GM19397 (cell line): ENCODE measurements at regions not wholly inside any gene's neighbourhood (a gene's known extent, or its start where the extent isn't known, plus 50 kb on each side); places are given as distances from the start of the nearest gene placed in this dataset.

Source experiments
- ATAC-seq: cut with Tn5 transposase; IDR thresholded peaks from one replicate; pipeline ENCODE4 v1.9.1; 2021; ENCODE audit warnings: mild to moderate bottlenecking, moderate library complexity; ENCODE audit not compliant: unreplicated experiment

DNA sequence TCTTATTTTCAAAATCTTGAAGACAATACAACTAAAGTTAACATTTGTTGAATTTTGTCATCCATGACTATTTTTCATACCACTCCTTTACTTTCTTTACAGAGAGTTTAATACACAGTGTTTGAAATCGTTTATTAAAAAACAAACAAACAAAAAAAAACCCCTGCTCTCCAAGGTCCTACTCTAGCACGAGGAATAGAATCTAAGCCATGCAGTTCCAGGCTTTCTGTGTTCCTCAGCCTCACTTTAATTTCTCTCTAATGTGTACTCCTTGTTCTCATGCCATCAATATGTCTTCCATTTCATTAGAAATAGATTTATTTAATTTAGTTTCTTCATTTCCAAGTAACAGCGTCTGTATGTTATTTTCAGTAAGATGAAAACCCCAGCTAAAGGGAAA lies 381.2 kb upstream of the MC4R start:
- ATAC-seq, result no peak

- ATAC-seq, result no peak
Observed at GRCh38 chr18:60754413-60755009, 381.9 kb upstream of the MC4R start.

GRCh38 chr18:60755134-60755533 lies 382.6 kb upstream of the MC4R start:
- no peak for ATAC-seq

DNA sequence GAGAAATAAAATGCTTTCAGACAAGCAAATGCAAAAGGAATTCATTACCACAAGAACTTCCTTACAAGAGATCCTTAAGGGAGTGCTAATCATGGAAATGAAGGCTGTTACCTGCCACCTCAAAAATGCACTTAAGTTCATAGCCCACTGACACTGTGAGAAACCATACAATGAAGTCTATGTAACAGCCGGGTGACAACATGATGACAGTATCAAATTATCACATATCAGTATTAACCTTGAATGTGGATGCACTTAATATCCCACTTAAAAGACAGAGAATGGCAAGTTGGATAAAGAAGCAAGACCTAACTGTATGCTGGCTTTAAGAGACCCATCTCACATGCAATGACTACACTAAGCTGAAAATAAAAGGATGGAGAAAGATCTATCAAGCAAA lies 403.4 kb upstream of the MC4R start:
- ATAC-seq, result no peak

DNA sequence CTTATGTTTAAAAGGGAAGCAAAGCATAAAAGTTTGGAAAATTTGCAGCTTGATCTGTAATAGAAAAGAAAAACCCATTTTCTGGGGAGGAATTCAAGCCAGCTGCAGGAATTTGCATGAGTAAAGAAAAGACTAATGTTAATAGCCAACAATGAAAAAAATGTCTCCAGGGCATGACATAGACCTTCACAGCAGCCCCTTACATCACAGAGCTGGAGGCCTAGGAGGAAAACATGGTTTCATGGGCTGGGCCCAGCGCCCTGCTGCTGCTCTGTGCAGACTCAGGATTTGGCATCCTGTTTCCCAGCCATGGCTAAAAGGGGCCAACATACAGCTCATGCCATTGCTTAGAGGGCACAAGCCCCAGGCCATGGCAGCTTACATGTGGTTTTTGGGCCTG lies 411.6 kb upstream of the MC4R start:
- ATAC-seq, result no peak

- no peak for ATAC-seq
Observed at GRCh38 chr18:60794802-60795201, 422.2 kb upstream of the MC4R start.

DNA sequence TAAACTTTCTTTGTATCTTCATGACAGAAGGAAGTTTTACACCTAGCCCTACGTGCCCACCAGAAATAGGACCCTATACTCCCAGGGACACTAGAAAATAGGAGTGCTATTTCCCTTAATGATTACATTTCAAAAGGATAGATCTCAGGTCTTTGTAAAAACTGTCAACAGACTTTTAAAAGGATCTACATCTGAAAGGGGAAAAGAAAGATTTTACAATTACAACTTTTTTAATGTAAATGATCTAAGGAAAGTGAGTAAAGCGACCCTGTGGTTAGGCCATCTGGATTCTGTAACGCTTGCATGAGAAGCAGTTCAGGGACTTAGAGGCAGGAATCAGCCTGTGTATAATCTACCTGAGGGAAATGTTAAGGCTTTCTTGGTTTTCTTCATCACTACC lies 431.8 kb upstream of the MC4R start:
- ATAC-seq, result no peak

GRCh38 chr18:60809937-60810336 lies 437.4 kb upstream of the MC4R start:
- ATAC-seq, result no peak

GRCh38 chr18:60812921-60813320 lies 440.3 kb upstream of the MC4R start:
- ATAC-seq, result no peak

GRCh38 chr18:60826346-60826745 lies 453.8 kb upstream of the MC4R start:
- ATAC-seq, result no peak

- ATAC-seq, result no peak
Observed at GRCh38 chr18:60831971-60832370, 459.4 kb upstream of the MC4R start.

GRCh38 chr18:60838677-60839076 lies 466.1 kb upstream of the MC4R start:
- ATAC-seq, result no peak

DNA sequence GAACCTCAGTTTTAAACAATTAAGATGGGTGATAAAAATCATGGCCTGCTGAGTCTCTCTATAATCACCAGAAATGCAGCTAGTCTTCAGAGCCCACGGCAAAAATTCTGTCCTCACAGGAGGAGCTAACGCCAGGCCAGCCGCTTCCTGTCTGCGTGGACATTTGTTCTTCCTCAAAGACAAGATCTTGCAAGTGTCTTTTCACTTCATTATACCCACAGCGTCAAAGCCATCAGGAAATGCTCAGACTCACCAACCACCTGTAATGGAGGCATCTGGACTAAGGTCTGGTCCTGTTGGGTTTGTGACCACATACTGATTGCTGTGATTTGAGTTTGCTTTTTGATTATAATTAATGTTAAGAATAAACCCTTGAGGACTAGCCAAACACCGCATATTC lies 473.8 kb upstream of the MC4R start:
- no peak for ATAC-seq

- no peak for ATAC-seq
Observed at GRCh38 chr18:60847517-60847916, 474.9 kb upstream of the MC4R start.

DNA sequence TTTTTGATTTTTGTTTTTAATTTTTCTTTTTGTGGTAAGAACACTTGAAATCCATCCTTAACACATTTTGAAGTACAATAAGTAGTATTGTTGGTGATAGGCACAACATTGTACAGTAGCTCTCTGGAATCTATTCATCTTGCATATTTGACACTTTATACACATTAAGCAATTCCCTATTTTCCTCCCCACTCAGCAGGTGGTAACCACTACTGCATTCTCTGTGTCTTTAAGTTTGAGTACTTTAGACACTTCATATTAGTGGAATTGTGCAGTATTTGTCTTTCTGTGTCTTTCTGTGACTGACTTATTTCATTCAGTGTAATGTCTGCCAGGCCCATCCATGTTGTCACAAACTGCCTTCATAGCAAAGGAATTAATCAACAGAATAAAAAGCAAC lies 471.7 kb upstream of the CDH20 start:
- ATAC-seq, result no peak

GRCh38 chr18:60862988-60863387 lies 470.2 kb upstream of the CDH20 start:
- no peak for ATAC-seq

DNA sequence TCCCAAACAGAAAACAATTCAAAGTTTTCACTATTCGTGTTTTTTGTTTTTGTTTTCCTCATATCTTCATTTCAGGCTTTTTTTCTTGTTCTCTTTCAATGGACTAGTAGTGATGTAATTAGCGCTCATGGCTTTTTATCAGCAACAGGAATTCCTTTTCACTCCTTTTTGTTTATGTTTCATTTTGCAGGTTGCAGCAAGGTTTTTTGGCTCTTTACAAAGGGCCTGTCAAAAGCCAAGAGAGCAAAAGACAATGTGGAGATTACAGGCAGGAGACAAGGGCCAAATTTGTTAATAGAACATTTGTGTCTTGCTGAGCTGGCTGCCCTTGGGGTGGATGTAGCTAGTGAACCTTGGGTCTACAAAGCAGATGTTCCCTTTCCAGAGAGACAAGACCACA lies 467.4 kb upstream of the CDH20 start:
- ATAC-seq, result no peak

DNA sequence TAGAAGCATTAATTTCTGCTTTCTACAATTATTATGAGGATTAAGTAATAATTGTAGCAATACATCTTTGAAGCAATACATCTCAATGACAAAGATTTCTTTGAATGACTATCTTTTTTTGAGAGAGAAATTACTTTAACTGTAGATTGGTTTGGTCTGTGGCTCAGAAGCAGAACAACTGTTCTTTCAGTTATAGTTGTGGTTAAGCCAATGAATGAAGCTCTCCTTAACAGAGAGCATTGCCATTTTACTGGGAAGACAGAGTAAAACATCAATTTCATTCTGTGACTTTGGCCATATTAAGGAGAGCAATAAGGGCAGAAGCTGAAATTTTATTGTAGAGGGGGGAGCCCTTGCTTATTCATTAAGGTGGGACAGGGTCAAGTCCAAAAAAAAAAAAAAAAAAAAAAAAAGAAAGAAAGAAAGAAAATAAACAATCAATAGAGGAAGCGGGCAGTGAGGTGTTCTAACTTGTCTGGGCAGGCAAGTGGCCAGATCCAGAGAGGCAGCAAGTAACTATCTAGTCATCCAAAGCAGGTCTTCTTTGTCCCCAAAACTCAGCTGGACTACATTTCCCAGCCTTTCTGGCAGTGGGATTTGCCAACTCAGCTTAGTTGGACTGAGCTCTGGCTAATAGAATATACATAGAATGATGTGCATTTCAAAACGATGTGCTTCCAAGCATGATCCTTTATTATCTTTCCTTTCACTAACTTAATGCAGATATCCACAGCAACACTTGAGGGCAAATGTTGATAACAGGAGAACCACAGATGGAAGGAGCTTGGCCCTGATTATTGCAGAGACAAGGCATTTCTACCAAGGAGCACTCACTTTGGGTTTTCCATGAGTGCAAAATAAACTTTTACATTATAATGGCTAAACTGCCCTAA lies 462.7 kb upstream of the CDH20 start:
- no peak for ATAC-seq

GRCh38 chr18:60872434-60872833 lies 460.8 kb upstream of the CDH20 start:
- ATAC-seq, result no peak

GRCh38 chr18:60873708-60874107 lies 459.5 kb upstream of the CDH20 start:
- ATAC-seq, result no peak

DNA sequence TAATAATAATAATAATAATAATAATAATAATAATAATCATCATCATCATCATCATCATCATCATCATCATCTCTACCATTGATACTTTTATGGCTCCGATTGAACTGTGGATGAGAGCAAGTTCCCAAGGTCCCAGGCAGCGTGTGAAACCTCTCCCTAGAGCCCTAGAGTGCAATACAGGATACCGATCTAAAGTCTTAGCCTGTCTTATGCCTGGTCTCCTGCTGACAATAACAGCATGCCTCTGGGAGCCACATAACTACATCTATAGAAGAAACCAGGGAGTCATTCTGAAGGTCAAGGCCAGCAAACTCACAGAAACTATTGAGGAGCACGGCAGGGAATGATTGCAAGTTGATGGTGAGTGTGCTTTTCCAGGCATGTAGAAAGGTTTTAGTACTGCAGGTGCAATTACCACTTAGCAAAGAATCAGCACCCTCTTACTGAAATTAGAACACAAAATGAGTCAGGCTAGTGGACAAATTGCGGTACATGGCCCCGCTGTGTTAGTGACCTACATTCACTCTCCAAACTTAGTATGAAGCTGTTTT lies 457.2 kb upstream of the CDH20 start:
- no peak for ATAC-seq

DNA sequence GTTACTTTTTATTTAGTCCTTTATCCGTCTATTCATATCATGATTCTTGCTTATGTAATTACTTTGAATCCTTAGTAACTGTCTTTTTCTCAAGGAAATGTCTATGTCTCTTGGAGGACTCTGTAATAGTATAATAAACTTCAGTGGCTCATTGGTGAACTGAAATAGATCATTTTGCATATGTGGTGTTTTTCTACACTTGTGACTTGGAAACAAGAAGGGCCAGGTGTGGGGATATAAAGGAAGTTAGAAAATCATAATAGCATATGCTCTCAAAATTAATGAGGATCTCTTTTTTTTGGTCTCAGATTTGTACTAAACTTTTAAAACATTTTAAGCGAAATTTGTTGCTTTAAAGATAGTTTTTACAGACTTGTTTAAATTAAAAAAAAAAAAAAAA lies 453.0 kb upstream of the CDH20 start:
- ATAC-seq, result no peak
